ENCODE measurements at regions not wholly inside any gene's neighbourhood (a gene's known extent, or its start where the extent isn't known, plus 50 kb on each side); places are given as distances from the start of the nearest gene placed in this dataset.

DNA sequence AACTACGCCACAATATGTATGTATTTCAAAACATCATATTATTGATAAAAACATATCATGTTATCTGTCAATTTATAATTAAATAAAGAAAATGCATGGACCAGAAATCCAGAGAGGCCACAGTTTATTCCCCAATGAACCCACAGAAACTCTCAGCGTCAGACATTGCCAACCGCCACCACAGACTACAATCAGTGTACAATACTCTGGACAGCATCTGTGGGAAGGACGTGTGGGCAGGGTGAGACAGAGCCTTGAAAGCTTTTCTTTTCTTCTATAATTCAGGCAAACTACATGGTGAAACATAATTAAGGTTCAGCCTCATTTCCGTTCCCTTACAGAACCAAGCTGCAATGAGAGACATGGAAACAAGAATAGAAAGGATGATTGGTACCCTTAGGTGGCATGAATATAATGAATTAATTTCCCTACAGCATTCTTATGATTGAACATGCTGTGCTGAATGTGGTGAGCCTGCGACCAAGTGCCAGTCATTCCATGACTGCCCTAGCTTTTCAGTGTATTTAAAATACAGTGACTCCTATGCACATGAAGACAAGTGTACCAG, 909.3 kb downstream of the SORCS1 start:
- DNase-seq (ENCODE audit: extremely low spot score) = no peak
- CTCF ChIA-PET = no interaction called here
- TF ChIP-seq NFRKB (IDR thresholded peaks at IDR 0.05) = no peak
- no peak for TF ChIP-seq FOXA1 (IDR thresholded peaks at IDR 0.05)
- no peak for TF ChIP-seq FOXM1 (IDR thresholded peaks at IDR 0.05; ENCODE audit: borderline replicate concordance)
- TF ChIP-seq SUZ12 (IDR thresholded peaks at IDR 0.05) = no peak
- TF ChIP-seq TARDBP (IDR thresholded peaks at IDR 0.05) = no peak
- TF ChIP-seq ZNF384 (IDR thresholded peaks at IDR 0.05) = no peak
- TF ChIP-seq, protein P1, sequence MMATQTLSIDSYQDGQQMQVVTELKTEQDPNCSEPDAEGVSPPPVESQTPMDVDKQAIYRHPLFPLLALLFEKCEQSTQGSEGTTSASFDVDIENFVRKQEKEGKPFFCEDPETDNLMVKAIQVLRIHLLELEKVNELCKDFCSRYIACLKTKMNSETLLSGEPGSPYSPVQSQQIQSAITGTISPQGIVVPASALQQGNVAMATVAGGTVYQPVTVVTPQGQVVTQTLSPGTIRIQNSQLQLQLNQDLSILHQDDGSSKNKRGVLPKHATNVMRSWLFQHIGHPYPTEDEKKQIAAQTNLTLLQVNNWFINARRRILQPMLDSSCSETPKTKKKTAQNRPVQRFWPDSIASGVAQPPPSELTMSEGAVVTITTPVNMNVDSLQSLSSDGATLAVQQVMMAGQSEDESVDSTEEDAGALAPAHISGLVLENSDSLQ (IDR thresholded peaks at IDR 0.05) = no peak
- no peak for TF ChIP-seq ARNT (IDR thresholded peaks at IDR 0.05)
- TF ChIP-seq SP1 (IDR thresholded peaks at IDR 0.05) = no peak
- POLR2A ChIA-PET = no interaction called here

DNA sequence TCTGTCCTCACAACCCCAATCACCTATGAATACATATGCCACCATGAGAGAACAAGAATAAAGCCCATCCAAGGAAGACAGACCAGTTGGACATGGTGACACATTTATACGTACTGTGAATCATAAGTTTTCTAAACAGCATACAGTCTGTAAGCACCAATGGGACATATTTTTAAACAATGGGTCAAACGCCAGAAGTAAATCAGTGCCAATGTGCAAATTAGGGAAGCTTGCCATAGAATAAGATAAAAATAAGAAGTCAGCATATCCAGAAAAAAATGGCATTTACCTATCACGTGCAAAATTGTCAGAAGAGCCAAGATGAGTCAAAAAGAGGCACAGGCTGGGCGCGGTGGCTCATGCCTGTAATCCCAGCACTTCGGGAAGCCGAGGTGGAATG, 910.4 kb downstream of the SORCS1 start:
- no peak for DNase-seq (ENCODE audit: extremely low spot score)
- CTCF ChIA-PET = interaction anchor here (0.6 kb wide), 1 partner anchor 101 kb away, joined by 4 read pairs; no protein-coding TSS in a partner anchor
- TF ChIP-seq SUZ12 (IDR thresholded peaks at IDR 0.05) (no peak), ARNT (IDR thresholded peaks at IDR 0.05) (no peak), L3MBTL2 (conservative IDR thresholded peaks at IDR 0.05) (no peak), FOXM1 (IDR thresholded peaks at IDR 0.05; ENCODE audit: borderline replicate concordance) (no peak), ZNF384 (IDR thresholded peaks at IDR 0.05) (no peak), HDGF (IDR thresholded peaks at IDR 0.05; ENCODE audit: borderline replicate concordance) (no peak), TARDBP (IDR thresholded peaks at IDR 0.05) (no peak), SP1 (IDR thresholded peaks at IDR 0.05) (no peak), BHLHE40 (IDR thresholded peaks at IDR 0.05; ENCODE audit: borderline replicate concordance) (no peak), CTBP1 (IDR thresholded peaks at IDR 0.05; ENCODE audit: borderline replicate concordance) (no peak), LEF1 (IDR thresholded peaks at IDR 0.05; ENCODE audit: borderline replicate concordance) (no peak)
- TF ChIP-seq, protein P1 (IDR thresholded peaks at IDR 0.05) = no peak
- POLR2A ChIA-PET = no interaction called here

DNA sequence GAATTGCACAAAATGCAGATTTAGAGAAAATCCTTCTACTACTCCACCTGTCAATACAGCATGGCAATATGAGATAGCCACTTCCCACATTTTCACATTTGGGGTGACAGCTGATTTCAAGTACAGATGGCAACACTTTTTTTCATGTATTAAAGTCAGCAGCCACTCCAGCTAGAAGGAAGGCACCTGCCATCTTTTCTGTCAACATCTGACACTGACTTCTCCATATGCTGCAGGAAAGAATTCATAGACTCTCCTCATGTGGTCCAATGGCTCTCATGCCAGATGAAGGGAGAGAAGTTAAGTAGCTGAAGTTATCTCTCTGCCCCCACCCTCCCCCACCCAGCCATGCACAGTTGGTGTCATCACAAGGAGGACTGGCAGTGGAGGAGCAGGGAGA, 912.0 kb downstream of the SORCS1 start:
- POLR2A ChIA-PET = no interaction called here
- CTCF ChIA-PET = no interaction called here
- TF ChIP-seq FOXM1 (IDR thresholded peaks at IDR 0.05; ENCODE audit: borderline replicate concordance) (no peak), FOXK2 (IDR thresholded peaks at IDR 0.05) (no peak), SUZ12 (IDR thresholded peaks at IDR 0.05) (no peak), SP1 (IDR thresholded peaks at IDR 0.05) (no peak), NFRKB (IDR thresholded peaks at IDR 0.05) (no peak), HDGF (IDR thresholded peaks at IDR 0.05; ENCODE audit: borderline replicate concordance) (no peak), ZNF384 (IDR thresholded peaks at IDR 0.05) (no peak), BHLHE40 (IDR thresholded peaks at IDR 0.05; ENCODE audit: borderline replicate concordance) (no peak), FOXA1 (IDR thresholded peaks at IDR 0.05) (no peak), ARNT (IDR thresholded peaks at IDR 0.05) (no peak), L3MBTL2 (conservative IDR thresholded peaks at IDR 0.05) (no peak), LEF1 (IDR thresholded peaks at IDR 0.05; ENCODE audit: borderline replicate concordance) (no peak), CTBP1 (IDR thresholded peaks at IDR 0.05; ENCODE audit: borderline replicate concordance) (no peak), TARDBP (IDR thresholded peaks at IDR 0.05) (no peak), ELF4 (IDR thresholded peaks at IDR 0.05) (no peak)
- TF ChIP-seq, protein P1 (IDR thresholded peaks at IDR 0.05) = no peak
- no peak for DNase-seq (ENCODE audit: extremely low spot score)

DNA sequence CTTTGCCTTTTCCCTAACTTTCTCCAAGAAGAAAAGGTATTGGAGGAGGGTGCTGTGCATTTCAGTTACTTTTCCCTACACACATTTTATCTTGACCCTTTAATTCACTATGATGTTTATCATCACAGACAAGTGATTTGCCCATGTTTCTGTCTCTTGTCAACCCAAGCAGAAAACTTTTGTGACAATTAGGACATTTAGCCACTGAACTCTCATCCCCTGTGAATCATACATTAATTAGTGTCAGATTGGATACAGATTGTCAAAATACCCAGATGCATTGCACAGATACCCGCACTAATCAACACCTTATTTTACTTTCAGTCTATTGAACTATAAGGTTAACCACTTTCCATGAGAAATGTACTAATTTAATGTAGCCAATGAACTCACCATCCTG, 912.9 kb downstream of the SORCS1 start:
- DNase-seq (ENCODE audit: extremely low spot score) = no peak
- CTCF ChIA-PET = no interaction called here
- POLR2A ChIA-PET = no interaction called here
- TF ChIP-seq FOXA1 (IDR thresholded peaks at IDR 0.05) = no peak
- TF ChIP-seq TARDBP (IDR thresholded peaks at IDR 0.05) = no peak
- no peak for TF ChIP-seq SUZ12 (IDR thresholded peaks at IDR 0.05)
- no peak for TF ChIP-seq ZNF384 (IDR thresholded peaks at IDR 0.05)
- no peak for TF ChIP-seq BHLHE40 (IDR thresholded peaks at IDR 0.05; ENCODE audit: borderline replicate concordance)
- TF ChIP-seq CTBP1 (IDR thresholded peaks at IDR 0.05; ENCODE audit: borderline replicate concordance) = no peak

DNA sequence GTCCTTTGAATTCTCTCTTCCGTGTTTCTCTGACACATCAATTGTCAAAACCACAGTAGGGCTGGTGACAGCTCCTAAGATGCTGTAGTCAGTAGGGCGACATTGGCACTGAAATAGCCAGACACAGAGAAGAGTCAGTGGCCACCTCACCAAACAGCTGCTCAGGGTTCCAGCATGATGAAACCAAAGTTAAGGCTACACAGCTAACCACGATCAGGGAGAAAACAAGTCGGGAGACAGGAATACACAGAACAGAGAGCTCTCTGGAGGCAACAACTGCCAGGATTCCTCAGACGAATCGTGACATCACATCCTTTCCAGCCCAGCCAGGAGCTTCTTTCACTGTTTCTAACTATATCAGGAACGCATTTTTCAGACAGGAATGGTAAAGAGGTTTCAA, 922.2 kb downstream of the SORCS1 start:
- ChIA-PET POLR2A (no interaction called here), CTCF (no interaction called here)
- no peak for DNase-seq (ENCODE audit: extremely low spot score)
- TF ChIP-seq ZNF384 (IDR thresholded peaks at IDR 0.05) (no peak), FOXA1 (IDR thresholded peaks at IDR 0.05) (no peak), NFRKB (IDR thresholded peaks at IDR 0.05) (no peak), FOXK2 (IDR thresholded peaks at IDR 0.05) (no peak), FOXM1 (IDR thresholded peaks at IDR 0.05; ENCODE audit: borderline replicate concordance) (no peak), L3MBTL2 (conservative IDR thresholded peaks at IDR 0.05) (no peak), CTBP1 (IDR thresholded peaks at IDR 0.05; ENCODE audit: borderline replicate concordance) (no peak), HDGF (IDR thresholded peaks at IDR 0.05; ENCODE audit: borderline replicate concordance) (no peak), BHLHE40 (IDR thresholded peaks at IDR 0.05; ENCODE audit: borderline replicate concordance) (no peak), SUZ12 (IDR thresholded peaks at IDR 0.05) (no peak)
- TF ChIP-seq, protein P1 (IDR thresholded peaks at IDR 0.05) = no peak

DNA sequence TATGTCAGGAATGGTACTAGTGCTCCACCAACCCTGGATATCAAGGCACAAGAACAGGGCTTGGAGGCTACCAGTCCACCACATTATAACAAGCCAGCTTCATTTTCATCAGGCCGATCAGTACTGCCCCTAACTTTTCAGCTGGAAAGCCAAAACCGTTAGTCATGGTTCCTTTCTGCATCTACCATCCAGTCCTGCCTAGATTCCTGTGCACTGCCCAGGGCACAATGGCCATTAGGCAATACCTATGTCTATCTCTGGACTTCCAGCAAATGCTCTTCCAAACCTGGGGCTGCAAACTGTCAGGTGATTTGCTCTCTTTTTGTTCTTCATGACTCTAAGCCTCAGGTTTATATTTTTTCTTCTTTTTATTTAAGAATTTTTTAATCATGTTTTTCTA, 937.7 kb downstream of the SORCS1 start:
- DNase-seq (ENCODE audit: extremely low spot score) = no peak
- ChIA-PET POLR2A (no interaction called here), CTCF (no interaction called here)
- TF ChIP-seq FOXK2 (IDR thresholded peaks at IDR 0.05) = no peak
- TF ChIP-seq CTBP1 (IDR thresholded peaks at IDR 0.05; ENCODE audit: borderline replicate concordance) = no peak
- no peak for TF ChIP-seq ARNT (IDR thresholded peaks at IDR 0.05)
- no peak for TF ChIP-seq LEF1 (IDR thresholded peaks at IDR 0.05; ENCODE audit: borderline replicate concordance)
- TF ChIP-seq ELF4 (IDR thresholded peaks at IDR 0.05) = no peak
- TF ChIP-seq FOXA1 (IDR thresholded peaks at IDR 0.05) = no peak
- TF ChIP-seq L3MBTL2 (conservative IDR thresholded peaks at IDR 0.05) = no peak
- no peak for TF ChIP-seq NFRKB (IDR thresholded peaks at IDR 0.05)
- TF ChIP-seq BHLHE40 (IDR thresholded peaks at IDR 0.05; ENCODE audit: borderline replicate concordance) = no peak
- no peak for TF ChIP-seq SP1 (IDR thresholded peaks at IDR 0.05)
- no peak for TF ChIP-seq TARDBP (IDR thresholded peaks at IDR 0.05)
- TF ChIP-seq FOXM1 (IDR thresholded peaks at IDR 0.05; ENCODE audit: borderline replicate concordance) = no peak
- TF ChIP-seq SUZ12 (IDR thresholded peaks at IDR 0.05) = no peak
- no peak for TF ChIP-seq HDGF (IDR thresholded peaks at IDR 0.05; ENCODE audit: borderline replicate concordance)
- TF ChIP-seq ZNF384 (IDR thresholded peaks at IDR 0.05) = no peak
- TF ChIP-seq, protein P1 (IDR thresholded peaks at IDR 0.05) = no peak

All from HEK293T (cell line).